Stimulated activated naive CD8-positive, alpha-beta T cell treated with anti-CD3 and anti-CD28 coated beads, Interleukin-15, amount 100 ng/mL, for 72 hours (primary cell): ENCODE measurements at regions not wholly inside any gene's neighbourhood (a gene's known extent, or its start where the extent isn't known, plus 50 kb on each side); places are given as distances from the start of the nearest gene placed in this dataset.
"Not testable (repeated sequence)": the region's sequence is repeated elsewhere in the genome, so short reads cannot be mapped to it uniquely, and the experiment has no call there.

ENCODE experiments used
- ATAC-seq: fragments of 150-1000 bp; cut with Tn5 transposase; 2 replicates; pipeline ENCODE4 v1.10.0; 2021; ENCODE audit warnings: mild to moderate bottlenecking, moderate library complexity
- DNase-seq, 2 donors: peaks; one replicate each; pipeline ENCODE4 v3.0.0; 2021 to 2022
- H3K27ac Mint-ChIP-seq, 2 donors: one replicate each; pipeline ENCODE4 v1.8.0; 2022; ENCODE audit warnings: mild to moderate bottlenecking in 2 of 2, mixed read lengths in 2 of 2, moderate library complexity in 2 of 2
- H3K27me3 Mint-ChIP-seq: one replicate; pipeline ENCODE4 v1.8.0; 2022; ENCODE audit warnings: mixed read lengths
- H3K4me1 Mint-ChIP-seq: one replicate; pipeline ENCODE4 v1.8.0; 2022; ENCODE audit warnings: mild to moderate bottlenecking, mixed read lengths
- H3K4me3 Mint-ChIP-seq, 2 donors: one replicate each; pipeline ENCODE4 v1.8.0; 2022; ENCODE audit warnings: mild to moderate bottlenecking in 2 of 2, mixed read lengths in 2 of 2, moderate library complexity in 1 of 2
- H3K9me3 Mint-ChIP-seq, 2 donors: one replicate each; pipeline ENCODE4 v1.8.0; 2022; ENCODE audit warnings: mixed read lengths in 2 of 2

GRCh38 chr13:108095036-108095435 is 120.3 kb downstream of the LIG4 start:
- Mint-ChIP-seq H3K9me3 (no peaks in the 10 kb centered on the region), H3K27me3 (no peaks in the 10 kb centered on the region), H3K4me1 (no peaks in the 10 kb centered on the region), H3K4me3 (no peak overlapping the region), H3K27ac (peak overlapping the region in 1 of 2 donors; percentile 94)
- DNase-seq: no peak
- no peak for ATAC-seq

GRCh38 chr13:108093616-108094015 is 121.7 kb downstream of the LIG4 start:
- Mint-ChIP-seq H3K9me3 (no peaks in the 10 kb centered on the region), H3K4me3 (no peak overlapping the region), H3K27me3 (no peaks in the 10 kb centered on the region), H3K27ac (no peak overlapping the region), H3K4me1 (no peaks in the 10 kb centered on the region)
- no peak for ATAC-seq
- DNase-seq: no peak

GRCh38 chr13:108087810-108088209 is 127.5 kb downstream of the LIG4 start:
- Mint-ChIP-seq H3K9me3 (peaks cover 0 to 7% of the 10 kb centered on the region in 2 donors), H3K27me3 (no peaks in the 10 kb centered on the region), H3K4me3 (no peak overlapping the region), H3K4me1 (no peaks in the 10 kb centered on the region), H3K27ac (no peak overlapping the region)
- DNase-seq (no peak), ATAC-seq (no peak)

GRCh38 chr13:108086678-108087077 is 128.7 kb downstream of the LIG4 start:
- H3K4me3 Mint-ChIP-seq: no peak overlapping the region
- no peaks in the 10 kb centered on the region for H3K4me1 Mint-ChIP-seq
- ATAC-seq: no peak
- peaks cover 0 to 7% of the 10 kb centered on the region in 2 donors for H3K9me3 Mint-ChIP-seq
- H3K27me3 Mint-ChIP-seq: no peaks in the 10 kb centered on the region
- no peak overlapping the region for H3K27ac Mint-ChIP-seq
- no peak for DNase-seq

- ATAC-seq: no peak
- H3K9me3 Mint-ChIP-seq: peaks cover 0 to 7% of the 10 kb centered on the region in 2 donors
Observed at GRCh38 chr13:108084840-108085239, 130.5 kb downstream of the LIG4 start.

GRCh38 chr13:108083056-108083455 is 132.3 kb downstream of the LIG4 start:
- ATAC-seq: no peak
- Mint-ChIP-seq H3K27me3 (no peaks in the 10 kb centered on the region), H3K4me1 (no peaks in the 10 kb centered on the region), H3K27ac (no peak overlapping the region), H3K9me3 (peaks cover 6 to 17% of the 10 kb centered on the region in 2 donors), H3K4me3 (no peak overlapping the region)
- DNase-seq: no peak

More at GRCh38 chr13:108084840-108085239, 130.5 kb downstream of the LIG4 start:
- H3K27ac Mint-ChIP-seq: no peak overlapping the region
- no peaks in the 10 kb centered on the region for H3K27me3 Mint-ChIP-seq
- no peaks in the 10 kb centered on the region for H3K4me1 Mint-ChIP-seq
- no peak for DNase-seq
- H3K4me3 Mint-ChIP-seq: no peak overlapping the region

GRCh38 chr13:108082481-108082880 is 132.9 kb downstream of the LIG4 start:
- H3K4me3 Mint-ChIP-seq: no peak overlapping the region
- no peak for DNase-seq
- no peaks in the 10 kb centered on the region for H3K4me1 Mint-ChIP-seq
- no peaks in the 10 kb centered on the region for H3K27me3 Mint-ChIP-seq
- no peak overlapping the region for H3K27ac Mint-ChIP-seq
- no peak for ATAC-seq
- peaks cover 6 to 18% of the 10 kb centered on the region in 2 donors for H3K9me3 Mint-ChIP-seq

GRCh38 chr13:108077284-108077683 is 138.1 kb downstream of the LIG4 start:
- no peaks in the 10 kb centered on the region for H3K4me1 Mint-ChIP-seq
- DNase-seq (no peak), ATAC-seq (no peak)
- peaks cover 31 to 40% of the 10 kb centered on the region in 2 donors for H3K9me3 Mint-ChIP-seq
- H3K27ac Mint-ChIP-seq: no peak overlapping the region
- H3K4me3 Mint-ChIP-seq: no peak overlapping the region
- H3K27me3 Mint-ChIP-seq: no peaks in the 10 kb centered on the region

- not testable (repeated sequence) for H3K4me1 Mint-ChIP-seq, H3K27me3 Mint-ChIP-seq, H3K27ac Mint-ChIP-seq, DNase-seq, H3K4me3 Mint-ChIP-seq, ATAC-seq
- H3K9me3 Mint-ChIP-seq: peaks cover 36 to 54% of the 10 kb centered on the region in 2 donors
Observed at GRCh38 chr13:108074429-108074828, 140.9 kb downstream of the LIG4 start.

- no peak overlapping the region for H3K4me3 Mint-ChIP-seq
- ATAC-seq: no peak
Observed at GRCh38 chr13:108070925-108071324, 144.4 kb downstream of the LIG4 start.

GRCh38 chr13:108070491-108070890 is 144.8 kb downstream of the LIG4 start:
- H3K4me1 Mint-ChIP-seq: no peaks in the 10 kb centered on the region
- peak overlapping the region in 1 of 2 donors; percentile 2 for H3K4me3 Mint-ChIP-seq
- H3K27ac Mint-ChIP-seq: peak overlapping the region in 1 of 2 donors; percentile 35
- ATAC-seq (no peak), DNase-seq (no peak)
- peaks cover 33 to 40% of the 10 kb centered on the region in 2 donors for H3K9me3 Mint-ChIP-seq
- H3K27me3 Mint-ChIP-seq: no peaks in the 10 kb centered on the region

More at GRCh38 chr13:108070925-108071324, 144.4 kb downstream of the LIG4 start:
- H3K9me3 Mint-ChIP-seq: peaks cover 35 to 45% of the 10 kb centered on the region in 2 donors
- H3K27me3 Mint-ChIP-seq: no peaks in the 10 kb centered on the region
- H3K4me1 Mint-ChIP-seq: no peaks in the 10 kb centered on the region
- peak overlapping the region in 1 of 2 donors; percentile 35 for H3K27ac Mint-ChIP-seq
- DNase-seq: no peak

GRCh38 chr13:108069521-108070210 is 145.7 kb downstream of the LIG4 start:
- no peak for ATAC-seq

GRCh38 chr13:108064372-108064771 is 151.0 kb downstream of the LIG4 start:
- peaks cover 22 to 37% of the 10 kb centered on the region in 2 donors for H3K9me3 Mint-ChIP-seq
- H3K27me3 Mint-ChIP-seq, H3K4me1 Mint-ChIP-seq, ATAC-seq, DNase-seq, H3K4me3 Mint-ChIP-seq, H3K27ac Mint-ChIP-seq: not testable (repeated sequence)

More at GRCh38 chr13:108069521-108070210, 145.7 kb downstream of the LIG4 start:
- H3K4me1 Mint-ChIP-seq: no peaks in the 10 kb centered on the region
- DNase-seq: no peak
- peak overlapping the region in 1 of 2 donors; percentile 60 for H3K27ac Mint-ChIP-seq
- H3K4me3 Mint-ChIP-seq: peak overlapping the region in 1 of 2 donors; percentile 12
- no peaks in the 10 kb centered on the region for H3K27me3 Mint-ChIP-seq
- H3K9me3 Mint-ChIP-seq: peaks cover 33 to 41% of the 10 kb centered on the region in 2 donors

GRCh38 chr13:108060111-108060510 is 155.2 kb downstream of the LIG4 start:
- ATAC-seq: no peak
- DNase-seq: no peak
- H3K27me3 Mint-ChIP-seq: no peaks in the 10 kb centered on the region
- no peak overlapping the region for H3K27ac Mint-ChIP-seq
- H3K4me3 Mint-ChIP-seq: no peak overlapping the region
- no peaks in the 10 kb centered on the region for H3K4me1 Mint-ChIP-seq
- H3K9me3 Mint-ChIP-seq: peaks cover 5 to 19% of the 10 kb centered on the region in 2 donors

GRCh38 chr13:108056278-108056677 is 159.1 kb downstream of the LIG4 start:
- ATAC-seq (no peak), DNase-seq (no peak)
- Mint-ChIP-seq H3K9me3 (peaks cover 8 to 9% of the 10 kb centered on the region in 2 donors), H3K4me1 (no peaks in the 10 kb centered on the region), H3K27ac (no peak overlapping the region), H3K27me3 (no peaks in the 10 kb centered on the region), H3K4me3 (no peak overlapping the region)

- peaks cover 6 to 13% of the 10 kb centered on the region in 2 donors for H3K9me3 Mint-ChIP-seq
- ATAC-seq: no peak
- H3K27me3 Mint-ChIP-seq: no peaks in the 10 kb centered on the region
- H3K4me1 Mint-ChIP-seq: no peaks in the 10 kb centered on the region
- DNase-seq: no peak
- H3K27ac Mint-ChIP-seq: no peak overlapping the region
- no peak overlapping the region for H3K4me3 Mint-ChIP-seq
Observed at GRCh38 chr13:108049211-108049610, 166.1 kb downstream of the LIG4 start.
